GM23338 (cell line): ENCODE measurements at regions not wholly inside any gene's neighbourhood (a gene's known extent, or its start where the extent isn't known, plus 50 kb on each side); places are given as distances from the start of the nearest gene placed in this dataset.

Experiments
- EZH2 ChIP-seq: fragments of 200-600 bp; sonication (generic); IDR thresholded peaks from one replicate; pipeline ENCODE4 v1.8.0; 2017; ENCODE audit warnings: antibody characterized with exemption, mild to moderate bottlenecking, low read depth; ENCODE audit not compliant: unreplicated experiment
- EZH2phosphoT487 ChIP-seq: fragments of 200-600 bp; sonication (generic); IDR thresholded peaks from one replicate; pipeline ENCODE4 v1.8.1; 2018; ENCODE audit warnings: antibody characterized with exemption; ENCODE audit not compliant: unreplicated experiment
- POLR2AphosphoS5 ChIP-seq: IDR thresholded peaks from 2 replicates; pipeline ENCODE4 v1.6.1; 2016; ENCODE audit warnings: antibody characterized with exemption, low read depth
- TF ChIP-seq, protein P1 (sequence below), 2 experiments: fragments of 200-600 bp in 1 of 2; sonication (generic) in 1 of 2; conservative IDR thresholded peaks; 2 replicates each; pipeline versions ENCODE4 v1.5.1 to v1.6.1; 2016 to 2017; ENCODE audit warnings: antibody characterized with exemption in 2 of 2, low read depth in 2 of 2, mild to moderate bottlenecking in 2 of 2, moderate library complexity in 1 of 2

DNA sequence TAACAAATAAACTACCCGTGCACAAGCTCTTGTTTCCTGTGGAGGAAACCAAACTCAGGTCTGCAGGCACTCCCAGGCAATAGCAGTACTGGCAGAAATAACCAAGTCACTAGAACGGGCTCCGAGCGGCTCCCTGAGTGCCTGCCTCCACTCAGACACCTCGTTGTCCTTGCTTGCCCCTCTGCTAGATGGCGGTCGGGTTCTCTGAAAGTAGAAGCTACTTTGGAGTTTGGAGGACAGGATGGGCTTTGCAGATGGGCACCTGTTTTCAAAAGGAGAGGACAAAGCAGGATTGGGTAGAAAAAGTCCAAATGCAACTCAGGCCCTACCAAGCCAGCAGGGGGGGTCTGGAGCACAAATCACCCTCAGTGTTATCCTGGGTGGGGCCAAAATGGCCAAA lies 136.4 kb downstream of the LRRC30 start:
- no peak for TF ChIP-seq POLR2AphosphoS5
- TF ChIP-seq, protein P1, sequence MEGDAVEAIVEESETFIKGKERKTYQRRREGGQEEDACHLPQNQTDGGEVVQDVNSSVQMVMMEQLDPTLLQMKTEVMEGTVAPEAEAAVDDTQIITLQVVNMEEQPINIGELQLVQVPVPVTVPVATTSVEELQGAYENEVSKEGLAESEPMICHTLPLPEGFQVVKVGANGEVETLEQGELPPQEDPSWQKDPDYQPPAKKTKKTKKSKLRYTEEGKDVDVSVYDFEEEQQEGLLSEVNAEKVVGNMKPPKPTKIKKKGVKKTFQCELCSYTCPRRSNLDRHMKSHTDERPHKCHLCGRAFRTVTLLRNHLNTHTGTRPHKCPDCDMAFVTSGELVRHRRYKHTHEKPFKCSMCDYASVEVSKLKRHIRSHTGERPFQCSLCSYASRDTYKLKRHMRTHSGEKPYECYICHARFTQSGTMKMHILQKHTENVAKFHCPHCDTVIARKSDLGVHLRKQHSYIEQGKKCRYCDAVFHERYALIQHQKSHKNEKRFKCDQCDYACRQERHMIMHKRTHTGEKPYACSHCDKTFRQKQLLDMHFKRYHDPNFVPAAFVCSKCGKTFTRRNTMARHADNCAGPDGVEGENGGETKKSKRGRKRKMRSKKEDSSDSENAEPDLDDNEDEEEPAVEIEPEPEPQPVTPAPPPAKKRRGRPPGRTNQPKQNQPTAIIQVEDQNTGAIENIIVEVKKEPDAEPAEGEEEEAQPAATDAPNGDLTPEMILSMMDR (conservative IDR thresholded peaks at IDR 0.05; ENCODE audit: low read depth in 2 of 2) = peak; percentile 15 to 44; a peak in 3 of 4 replicates
- TF ChIP-seq EZH2 = no peak
- no peak for TF ChIP-seq EZH2phosphoT487
